ENCODE measurements at regions not wholly inside any gene's neighbourhood (a gene's known extent, or its start where the extent isn't known, plus 50 kb on each side); places are given as distances from the start of the nearest gene placed in this dataset.

DNA sequence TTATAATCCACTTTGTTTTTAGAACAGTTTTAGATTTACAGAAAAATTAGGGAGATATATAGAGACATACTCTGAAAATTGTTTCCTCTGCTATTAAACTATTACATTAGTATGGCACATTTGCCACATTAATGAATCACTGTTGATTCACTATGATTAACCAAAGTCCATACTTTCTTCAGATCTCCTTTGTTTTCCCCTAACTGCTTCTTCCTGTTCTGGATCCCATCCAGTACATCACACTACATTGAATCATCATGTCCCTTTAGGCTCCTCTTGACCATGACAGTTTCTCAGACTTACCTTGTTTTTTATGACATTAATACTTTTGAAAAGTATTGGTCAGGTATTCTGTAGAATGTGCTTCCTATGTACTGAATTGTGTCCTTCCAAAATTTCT, 109.2 kb upstream of the EDNRA start (continued):
- TF ChIP-seq SIRT6 (IDR thresholded peaks at IDR 0.05; ENCODE audit: low read length) = no peak
